HCT116 (cell line): ENCODE measurements at regions not wholly inside any gene's neighbourhood (a gene's known extent, or its start where the extent isn't known, plus 50 kb on each side); places are given as distances from the start of the nearest gene placed in this dataset.

ENCODE experiments used
- ATAC-seq: fragments of 200-7000 bp; cut with Tn5 transposase; 2 replicates; pipeline ENCODE4 v1.9.1; 2020; ENCODE audit warnings: mild to moderate bottlenecking, moderate library complexity
- BruUV-seq: library from RNA; stranded (reverse); fragments of 400-500 nt; replicated peaks from 2 replicates; lab custom pipeline; 2021; lab: Mats Ljungman, UMichigan
- CTCF ChIA-PET: fragments of 300-600 bp; sonication (Branson Sonifier 250); formaldehyde crosslinking; loops from one replicate; lab custom pipeline; 2021; ENCODE audit warnings: antibody characterized with exemption; lab: Charles Lee
- POLR2A ChIA-PET: fragments of 300-600, 350-600 bp; sonication (Branson Sonifier 250); formaldehyde crosslinking; loops from one replicate; lab custom pipeline; 2021; ENCODE audit warnings: antibody characterized with exemption; lab: Charles Lee
- RAD21 ChIA-PET, 2 experiments: fragments of 300-600 bp; sonication (Branson Sonifier 250); formaldehyde crosslinking; loops; one replicate each; lab custom pipeline; 2023; ENCODE audit warnings: low total read pairs in 2 of 2; ENCODE audit not compliant: uncharacterized antibody in 2 of 2, unreplicated experiment in 2 of 2, low non-redundant PET in 1 of 2; lab: Charles Lee
- DNase-seq: peaks from one replicate; pipeline ENCODE4 v3.0.0-alpha.2; 2010; ENCODE audit warnings: low read depth, low spot score
- H2AFZ ChIP-seq: fragments of 200-600 bp; shearing (Covaris generic), sonication (generic); 2 replicates; pipeline ENCODE4 v1.6.1; 2017; ENCODE audit warnings: low read depth, mixed run types, mixed read lengths, antibody characterized with exemption, low read length; ENCODE audit not compliant: poor library complexity, severe bottlenecking
- H3K27ac ChIP-seq: 2 replicates; pipeline ENCODE4 v1.5.1; 2012; ENCODE audit warnings: low read depth, low read length
- H3K27me3 ChIP-seq: fragments of 200-600 bp; sonication (generic); 2 replicates; pipeline ENCODE4 v1.6.1; 2016; ENCODE audit warnings: mixed run types, low read length, mixed read lengths; ENCODE audit not compliant: insufficient read depth
- H3K36me3 ChIP-seq, 2 experiments: fragments of 200-500 bp in 1 of 2; fragments of 200-600 bp in 1 of 2; sonication (Bioruptor generic) in 1 of 2; sonication (generic) in 1 of 2; 2 replicates each; pipeline versions ENCODE4 v1.5.1 to v1.6.1; 2014 to 2016; ENCODE audit warnings: low read length in 2 of 2, inconsistent platforms in 1 of 2, mixed read lengths in 1 of 2, mixed run types in 1 of 2; ENCODE audit not compliant: insufficient read depth in 2 of 2, control insufficient read depth in 1 of 2
- H3K4me1 ChIP-seq, 2 experiments: fragments of 200-600 bp in 1 of 2; sonication (generic) in 1 of 2; 2 replicates each; pipeline versions ENCODE4 v1.5.1 to v1.6.1; 2012 to 2017; ENCODE audit warnings: low read length in 2 of 2, inconsistent platforms in 1 of 2, mild to moderate bottlenecking in 1 of 2, mixed read lengths in 1 of 2, mixed run types in 1 of 2, moderate library complexity in 1 of 2; ENCODE audit not compliant: insufficient read depth in 2 of 2, control insufficient read depth in 1 of 2
- H3K4me2 ChIP-seq: fragments of 200-600 bp; sonication (generic); 2 replicates; pipeline ENCODE4 v1.6.1; 2017; ENCODE audit warnings: mixed run types, low read length, mixed read lengths
- H3K4me3 ChIP-seq, 2 experiments: fragments of 200-600 bp in 1 of 2; sonication (generic) in 1 of 2; replicated peaks in 1 of 2; 2 replicates each; pipeline ENCODE4 v1.5.1; 2011 to 2016; ENCODE audit warnings: low read length in 2 of 2, control low read depth in 1 of 2, low read depth in 1 of 2, mild to moderate bottlenecking in 1 of 2, mixed read lengths in 1 of 2, mixed run types in 1 of 2
- H3K79me2 ChIP-seq: fragments of 200-600 bp; sonication (generic); 2 replicates; pipeline ENCODE4 v1.6.1; 2017; ENCODE audit warnings: mild to moderate bottlenecking, mixed run types, low read length, moderate library complexity, mixed read lengths; ENCODE audit not compliant: insufficient read depth
- H3K9ac ChIP-seq: fragments of 200-600 bp; sonication (generic); 2 replicates; pipeline ENCODE4 v1.6.1; 2016; ENCODE audit warnings: low read length, mixed read lengths
- H3K9me2 ChIP-seq: fragments of 200-600 bp; sonication (generic), shearing (Covaris generic); 2 replicates; pipeline ENCODE4 v1.6.1; 2017; ENCODE audit warnings: mixed run types, mild to moderate bottlenecking, moderate library complexity; ENCODE audit not compliant: insufficient read depth
- H3K9me3 ChIP-seq, 2 experiments: fragments of 200-500 bp in 1 of 2; fragments of 200-600 bp in 1 of 2; sonication (Bioruptor generic) in 1 of 2; sonication (generic) in 1 of 2; 2 replicates each; pipeline ENCODE4 v1.6.1; 2014 to 2017; ENCODE audit warnings: low read length in 2 of 2, mixed read lengths in 2 of 2, inconsistent platforms in 1 of 2, low read depth in 1 of 2, mild to moderate bottlenecking in 1 of 2, mixed run types in 1 of 2, moderate library complexity in 1 of 2; ENCODE audit not compliant: control insufficient read depth in 1 of 2, insufficient read depth in 1 of 2
- H4K20me1 ChIP-seq: fragments of 200-600 bp; sonication (generic), shearing (Covaris generic); 2 replicates; pipeline ENCODE4 v1.6.1; 2017; ENCODE audit warnings: mixed run types, mild to moderate bottlenecking, moderate library complexity; ENCODE audit not compliant: insufficient read depth
- CBX3 ChIP-seq: IDR thresholded peaks from 2 replicates; pipeline ENCODE4 v1.6.1; 2012; ENCODE audit warnings: low read depth
- CEBPB ChIP-seq: IDR thresholded peaks from 2 replicates; pipeline ENCODE4 v1.6.1; 2012; ENCODE audit warnings: low read depth
- EZH2 ChIP-seq: fragments of 200-600 bp; sonication (generic); IDR thresholded peaks from 2 replicates; pipeline ENCODE4 v1.6.1; 2017; ENCODE audit warnings: antibody characterized with exemption, mixed run types
- EZH2phosphoT487 ChIP-seq: fragments of 200-600 bp; IDR thresholded peaks from 2 replicates; pipeline ENCODE4 v1.6.1; 2018; ENCODE audit warnings: antibody characterized with exemption, borderline replicate concordance
- FOSL1 ChIP-seq: IDR thresholded peaks from 2 replicates; pipeline ENCODE4 v1.6.1; 2012; ENCODE audit warnings: low read depth
- POLR2A ChIP-seq: IDR thresholded peaks from 2 replicates; pipeline ENCODE4 v1.7.0; 2011; ENCODE audit warnings: borderline replicate concordance; ENCODE audit not compliant: insufficient read depth, insufficient read length; ENCODE audit errors: extremely low read depth
- POLR2AphosphoS5 ChIP-seq: IDR thresholded peaks from 2 replicates; pipeline ENCODE4 v1.6.1; 2011; ENCODE audit warnings: mild to moderate bottlenecking, low read depth, low read length, moderate library complexity
- RAD21 ChIP-seq: IDR thresholded peaks from 2 replicates; pipeline ENCODE4 v1.6.1; 2012; ENCODE audit warnings: low read depth, mild to moderate bottlenecking
- SP1 ChIP-seq: IDR thresholded peaks from 2 replicates; pipeline ENCODE4 v1.6.1; 2012; ENCODE audit warnings: low read depth
- SRF ChIP-seq: IDR thresholded peaks from 2 replicates; pipeline ENCODE4 v1.6.1; 2012; ENCODE audit warnings: low read depth
- YY1 ChIP-seq: IDR thresholded peaks from 2 replicates; pipeline ENCODE4 v1.6.1; 2011; ENCODE audit warnings: low read length, low read depth, moderate library complexity, mild to moderate bottlenecking; ENCODE audit not compliant: insufficient replicate concordance; ENCODE audit errors: extremely low read depth
- ZFX ChIP-seq: fragments of 450-650 bp; IDR thresholded peaks from 2 replicates; pipeline ENCODE4 v1.6.1; 2017
- ZNF274 ChIP-seq: fragments of 200-500 bp; sonication (Bioruptor generic); IDR thresholded peaks from 2 replicates; pipeline ENCODE4 v1.6.1; 2014; ENCODE audit warnings: mild to moderate bottlenecking, low read depth, low read length, inconsistent platforms
- intact Hi-C: fragments of 100-400 bp; cut with micrococcal nuclease; formaldehyde crosslinking; loops from 2 replicates; pipeline ENCODE4 v1.10.0; 2022
- TF ChIP-seq, protein P1 (sequence below): IDR thresholded peaks from 2 replicates; pipeline ENCODE4 v1.6.1; 2012
- TF ChIP-seq, protein P2 (sequence below): IDR thresholded peaks from 2 replicates; pipeline ENCODE4 v1.6.1; 2012
- TF ChIP-seq, protein P3 (sequence below): IDR thresholded peaks from 2 replicates; pipeline ENCODE4 v1.6.1; 2011; ENCODE audit warnings: mild to moderate bottlenecking, low read length, moderate library complexity; ENCODE audit not compliant: insufficient replicate concordance; ENCODE audit errors: extremely low read depth

DNA sequence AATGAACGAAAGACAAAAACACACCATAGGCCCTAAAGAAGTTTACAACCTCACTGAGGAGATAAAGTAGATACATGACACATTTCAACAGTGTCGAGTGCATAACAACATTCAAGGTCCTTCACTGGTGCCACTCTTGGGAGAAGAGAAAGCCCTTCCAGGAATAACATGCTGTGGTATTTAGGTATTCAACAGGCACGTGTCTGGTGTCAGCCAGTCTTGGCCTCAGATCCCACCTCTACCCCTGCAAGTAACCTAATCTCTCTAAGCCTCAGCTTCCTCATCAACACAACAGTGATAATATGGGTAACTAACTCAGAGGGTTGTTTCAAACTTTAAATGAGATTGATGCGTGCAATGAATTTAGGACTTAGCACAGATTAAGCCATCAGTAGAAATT is 235.0 kb upstream of the ZC3H12C start:
- DNase-seq, result no peak
- BruUV-seq, result no TSS peak
- POLR2A ChIA-PET, result no interaction called here
- intact Hi-C loops, result no loop called here
- Histone ChIP-seq H3K27ac (peak overlapping the region; percentile 84; the same call in 1 of the 2 replicates), H3K36me3 (no peaks in the 10 kb centered on the region), H3K27me3 (no peaks in the 10 kb centered on the region), H3K4me3 (no peak overlapping the region), H3K9me2 (no peaks in the 10 kb centered on the region), H3K79me2 (no peaks in the 10 kb centered on the region), H3K9me3 (no peaks in the 10 kb centered on the region), H3K9ac (peak overlapping the region; percentile 32; the same call in 1 of the 2 replicates), H2AFZ (peak overlapping the region; percentile 15), H3K4me2 (peak overlapping the region; percentile 52), H4K20me1 (no peaks in the 10 kb centered on the region), H3K4me1 (peaks cover 19 to 59% of the 10 kb centered on the region in 2 experiments)
- CTCF ChIA-PET, result interaction anchor here (1.8 kb wide), 1 partner anchor 81 kb away, joined by 6 read pairs; no protein-coding TSS in a partner anchor
- RAD21 ChIA-PET, result no interaction called here
- peak; percentile 21; the same call in 1 of the 2 replicates for ATAC-seq
- TF ChIP-seq SP1, result no peak
- no peak for TF ChIP-seq CEBPB
- no peak for TF ChIP-seq POLR2AphosphoS5
- TF ChIP-seq, protein P1, sequence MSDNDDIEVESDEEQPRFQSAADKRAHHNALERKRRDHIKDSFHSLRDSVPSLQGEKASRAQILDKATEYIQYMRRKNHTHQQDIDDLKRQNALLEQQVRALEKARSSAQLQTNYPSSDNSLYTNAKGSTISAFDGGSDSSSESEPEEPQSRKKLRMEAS, result no peak
- no peak for TF ChIP-seq RAD21
- no peak for TF ChIP-seq POLR2A
- no peak for TF ChIP-seq FOSL1
- no peak for TF ChIP-seq EZH2phosphoT487
- TF ChIP-seq ZNF274, result no peak
- no peak for TF ChIP-seq EZH2
- TF ChIP-seq SRF, result no peak
- no peak for TF ChIP-seq ZFX
- no peak for TF ChIP-seq CBX3
- TF ChIP-seq, protein P2, sequence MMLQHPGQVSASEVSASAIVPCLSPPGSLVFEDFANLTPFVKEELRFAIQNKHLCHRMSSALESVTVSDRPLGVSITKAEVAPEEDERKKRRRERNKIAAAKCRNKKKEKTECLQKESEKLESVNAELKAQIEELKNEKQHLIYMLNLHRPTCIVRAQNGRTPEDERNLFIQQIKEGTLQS, result no peak
- TF ChIP-seq, protein P3, sequence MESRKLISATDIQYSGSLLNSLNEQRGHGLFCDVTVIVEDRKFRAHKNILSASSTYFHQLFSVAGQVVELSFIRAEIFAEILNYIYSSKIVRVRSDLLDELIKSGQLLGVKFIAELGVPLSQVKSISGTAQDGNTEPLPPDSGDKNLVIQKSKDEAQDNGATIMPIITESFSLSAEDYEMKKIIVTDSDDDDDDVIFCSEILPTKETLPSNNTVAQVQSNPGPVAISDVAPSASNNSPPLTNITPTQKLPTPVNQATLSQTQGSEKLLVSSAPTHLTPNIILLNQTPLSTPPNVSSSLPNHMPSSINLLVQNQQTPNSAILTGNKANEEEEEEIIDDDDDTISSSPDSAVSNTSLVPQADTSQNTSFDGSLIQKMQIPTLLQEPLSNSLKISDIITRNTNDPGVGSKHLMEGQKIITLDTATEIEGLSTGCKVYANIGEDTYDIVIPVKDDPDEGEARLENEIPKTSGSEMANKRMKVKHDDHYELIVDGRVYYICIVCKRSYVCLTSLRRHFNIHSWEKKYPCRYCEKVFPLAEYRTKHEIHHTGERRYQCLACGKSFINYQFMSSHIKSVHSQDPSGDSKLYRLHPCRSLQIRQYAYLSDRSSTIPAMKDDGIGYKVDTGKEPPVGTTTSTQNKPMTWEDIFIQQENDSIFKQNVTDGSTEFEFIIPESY, result no peak
- no peak for TF ChIP-seq YY1
